SJSA1 (cell line): ENCODE measurements at regions not wholly inside any gene's neighbourhood (a gene's known extent, or its start where the extent isn't known, plus 50 kb on each side); places are given as distances from the start of the nearest gene placed in this dataset.

Experiments
- DNase-seq, 2 experiments: peaks; one replicate each; pipeline ENCODE4 v3.0.0-alpha.2; 2015 to 2020; ENCODE audit warnings: low spot score in 2 of 2, low read depth in 1 of 2
- H3K27ac ChIP-seq: fragments of 250-450 bp; sonication (Bioruptor Pico); 2 replicates; pipeline ENCODE4 v1.5.1; 2020; ENCODE audit warnings: mild to moderate bottlenecking, moderate library complexity
- H3K27me3 ChIP-seq: fragments of 250-450 bp; sonication (Bioruptor Pico); replicated peaks from 2 replicates; pipeline ENCODE4 v1.5.1; 2020; ENCODE audit warnings: mild to moderate bottlenecking, moderate library complexity
- H3K36me3 ChIP-seq: fragments of 250-450 bp; sonication (Bioruptor Pico); 2 replicates; pipeline ENCODE4 v1.5.1; 2020; ENCODE audit warnings: mild to moderate bottlenecking
- H3K4me1 ChIP-seq: fragments of 250-450 bp; sonication (Bioruptor Pico); replicated peaks from 2 replicates; pipeline ENCODE4 v1.6.1; 2021; ENCODE audit warnings: mild to moderate bottlenecking
- H3K4me3 ChIP-seq: fragments of 250-450 bp; sonication (Bioruptor Pico); 2 replicates; pipeline ENCODE4 v1.5.1; 2020; ENCODE audit warnings: mild to moderate bottlenecking
- H3K9me3 ChIP-seq: fragments of 250-450 bp; sonication (Bioruptor Pico); replicated peaks from 2 replicates; pipeline ENCODE4 v1.5.1; 2020; ENCODE audit warnings: mild to moderate bottlenecking

DNA sequence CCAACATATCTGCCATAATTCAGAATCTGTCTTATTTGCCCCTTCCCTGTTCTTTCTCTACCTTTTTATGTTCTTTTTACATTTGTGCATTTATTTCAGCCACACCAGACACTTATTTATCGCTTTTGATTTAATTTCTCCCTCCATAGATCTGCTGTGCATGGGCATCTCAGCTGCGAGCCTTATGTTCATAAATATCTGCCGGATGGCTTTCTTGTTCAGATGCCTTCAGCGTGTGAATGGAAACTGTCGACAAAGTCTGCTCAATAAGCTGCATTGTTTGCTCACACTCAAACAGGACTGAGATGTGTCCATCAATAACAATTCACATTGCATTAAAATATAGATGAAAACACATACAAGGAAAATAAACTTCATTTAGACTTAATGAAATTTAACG, 374.6 kb upstream of the FAT3 start:
- Histone ChIP-seq H3K27ac (no peak overlapping the region), H3K27me3 (no peaks in the 10 kb centered on the region), H3K9me3 (no peaks in the 10 kb centered on the region), H3K4me1 (no peaks in the 10 kb centered on the region), H3K36me3 (no peaks in the 10 kb centered on the region), H3K4me3 (no peak overlapping the region)
- DNase-seq, result no peak

DNA sequence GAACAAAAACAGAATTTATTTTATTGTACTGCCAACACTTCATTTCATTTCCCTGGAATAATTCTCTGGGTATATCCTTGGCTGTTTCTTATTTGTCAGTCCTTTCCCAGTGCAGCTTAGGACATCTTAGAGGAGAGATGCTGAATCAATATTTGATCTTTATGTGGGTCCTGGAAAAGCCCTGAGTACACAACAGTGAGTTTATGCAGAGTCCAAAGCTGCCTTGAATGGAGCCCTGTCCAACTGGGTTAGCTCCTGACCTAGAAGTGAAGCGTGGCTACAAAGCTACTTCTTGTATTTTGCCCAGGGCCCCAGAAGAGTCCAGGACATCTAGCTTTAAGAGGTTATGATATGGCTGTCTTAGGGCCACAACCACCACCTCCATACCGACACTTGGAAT, 378.0 kb upstream of the FAT3 start:
- no peak for DNase-seq
- no peak overlapping the region for H3K27ac ChIP-seq
- no peaks in the 10 kb centered on the region for H3K9me3 ChIP-seq
- no peaks in the 10 kb centered on the region for H3K4me1 ChIP-seq
- no peaks in the 10 kb centered on the region for H3K27me3 ChIP-seq
- no peak overlapping the region for H3K4me3 ChIP-seq
- H3K36me3 ChIP-seq, result no peaks in the 10 kb centered on the region

DNA sequence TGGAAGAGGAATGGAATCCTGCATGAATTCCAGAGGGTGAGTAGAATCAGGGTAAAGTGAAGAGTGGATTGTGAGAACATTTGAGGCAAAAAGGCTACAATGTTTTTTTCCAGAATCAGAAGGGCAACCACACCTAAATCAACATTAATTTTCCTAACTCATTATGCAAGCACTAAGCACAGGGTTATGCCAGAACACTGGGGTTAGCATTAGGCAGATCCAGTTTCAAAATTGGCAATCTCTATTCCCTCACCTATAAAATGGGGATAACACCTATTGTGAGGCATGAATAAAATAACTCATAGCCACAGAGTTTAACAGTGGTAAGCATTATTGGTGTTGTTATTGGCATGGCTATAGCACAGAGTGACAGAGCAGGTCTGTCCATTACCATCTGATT, 378.6 kb upstream of the FAT3 start:
- DNase-seq, result no peak
- Histone ChIP-seq H3K4me1 (no peaks in the 10 kb centered on the region), H3K4me3 (no peak overlapping the region), H3K36me3 (no peaks in the 10 kb centered on the region), H3K27ac (no peak overlapping the region), H3K9me3 (no peaks in the 10 kb centered on the region), H3K27me3 (no peaks in the 10 kb centered on the region)

DNA sequence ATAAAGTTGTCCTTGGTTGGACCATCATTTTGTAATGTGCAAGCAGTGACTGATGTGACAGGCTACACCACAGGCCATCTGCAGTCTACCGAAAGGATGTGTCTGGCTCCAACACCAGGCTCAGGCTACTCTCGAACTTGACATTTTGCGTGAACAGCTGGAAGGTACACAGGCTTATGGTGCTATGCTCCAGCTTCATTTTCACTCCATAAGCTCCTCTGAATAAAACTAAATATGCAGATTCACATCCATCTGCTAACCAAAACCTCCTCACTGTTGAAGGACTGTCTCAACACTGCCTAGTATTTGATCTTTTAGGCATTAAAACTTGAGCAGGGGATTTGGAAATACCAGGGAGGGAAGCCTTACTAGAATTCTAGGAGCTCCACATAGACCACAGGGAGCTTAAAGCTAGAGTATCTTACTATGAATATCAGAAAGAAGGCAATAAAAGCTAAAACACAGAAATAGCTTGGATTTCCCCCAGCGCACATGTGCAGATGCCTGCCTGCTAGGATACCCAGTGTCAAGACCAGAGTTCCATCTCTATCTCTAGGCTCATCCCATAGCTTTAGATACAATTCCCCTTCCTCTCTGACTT, 383.9 kb upstream of the FAT3 start:
- no peak overlapping the region for H3K4me3 ChIP-seq
- H3K36me3 ChIP-seq, result no peaks in the 10 kb centered on the region
- no peaks in the 10 kb centered on the region for H3K27me3 ChIP-seq
- no peaks in the 10 kb centered on the region for H3K9me3 ChIP-seq
- no peak overlapping the region for H3K27ac ChIP-seq
- H3K4me1 ChIP-seq, result no peaks in the 10 kb centered on the region
- no peak for DNase-seq

- H3K27me3 ChIP-seq, result no peaks in the 10 kb centered on the region
- no peaks in the 10 kb centered on the region for H3K9me3 ChIP-seq
- H3K36me3 ChIP-seq, result no peaks in the 10 kb centered on the region
- DNase-seq, result no peak
- no peak overlapping the region for H3K27ac ChIP-seq
- H3K4me3 ChIP-seq, result no peak overlapping the region
- no peaks in the 10 kb centered on the region for H3K4me1 ChIP-seq
Measured at GRCh38 chr11:91837411-91838330, 386.9 kb upstream of the FAT3 start.

GRCh38 chr11:91835051-91835560, 389.5 kb upstream of the FAT3 start:
- Histone ChIP-seq H3K4me3 (no peak overlapping the region), H3K27me3 (no peaks in the 10 kb centered on the region), H3K4me1 (no peaks in the 10 kb centered on the region), H3K27ac (no peak overlapping the region), H3K36me3 (no peaks in the 10 kb centered on the region), H3K9me3 (no peaks in the 10 kb centered on the region)
- no peak for DNase-seq

DNA sequence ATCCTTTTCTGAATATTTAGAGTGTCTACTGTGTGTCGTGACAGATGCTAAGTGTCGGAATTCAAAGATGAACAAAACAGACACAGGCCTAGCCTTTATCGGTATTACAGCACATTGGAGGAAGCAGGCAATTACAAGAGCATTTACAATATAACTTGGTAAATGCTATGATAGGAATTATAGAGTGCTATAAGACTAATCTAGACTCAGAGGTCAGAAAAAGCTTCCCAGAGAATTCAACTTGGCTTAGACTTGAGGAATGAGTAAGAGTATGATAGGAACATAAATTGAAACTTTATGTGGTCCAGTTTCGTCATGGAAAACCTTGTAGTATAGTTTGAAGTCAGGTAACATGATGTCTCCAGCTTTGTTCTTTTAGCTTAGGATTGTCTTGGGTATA, 395.7 kb upstream of the FAT3 start:
- no peaks in the 10 kb centered on the region for H3K4me1 ChIP-seq

GRCh38 chr11:91825777-91826176, 398.8 kb upstream of the FAT3 start:
- no peaks in the 10 kb centered on the region for H3K9me3 ChIP-seq
- no peak overlapping the region for H3K27ac ChIP-seq
- DNase-seq, result no peak
- H3K4me1 ChIP-seq, result no peaks in the 10 kb centered on the region
- no peak overlapping the region for H3K4me3 ChIP-seq
- H3K27me3 ChIP-seq, result no peaks in the 10 kb centered on the region
- H3K36me3 ChIP-seq, result no peaks in the 10 kb centered on the region

More for the DNA sequence above, 395.7 kb upstream of the FAT3 start:
- H3K9me3 ChIP-seq, result no peaks in the 10 kb centered on the region
- H3K27me3 ChIP-seq, result no peaks in the 10 kb centered on the region
- no peaks in the 10 kb centered on the region for H3K36me3 ChIP-seq
- H3K4me3 ChIP-seq, result no peak overlapping the region
- H3K27ac ChIP-seq, result no peak overlapping the region
- no peak for DNase-seq

DNA sequence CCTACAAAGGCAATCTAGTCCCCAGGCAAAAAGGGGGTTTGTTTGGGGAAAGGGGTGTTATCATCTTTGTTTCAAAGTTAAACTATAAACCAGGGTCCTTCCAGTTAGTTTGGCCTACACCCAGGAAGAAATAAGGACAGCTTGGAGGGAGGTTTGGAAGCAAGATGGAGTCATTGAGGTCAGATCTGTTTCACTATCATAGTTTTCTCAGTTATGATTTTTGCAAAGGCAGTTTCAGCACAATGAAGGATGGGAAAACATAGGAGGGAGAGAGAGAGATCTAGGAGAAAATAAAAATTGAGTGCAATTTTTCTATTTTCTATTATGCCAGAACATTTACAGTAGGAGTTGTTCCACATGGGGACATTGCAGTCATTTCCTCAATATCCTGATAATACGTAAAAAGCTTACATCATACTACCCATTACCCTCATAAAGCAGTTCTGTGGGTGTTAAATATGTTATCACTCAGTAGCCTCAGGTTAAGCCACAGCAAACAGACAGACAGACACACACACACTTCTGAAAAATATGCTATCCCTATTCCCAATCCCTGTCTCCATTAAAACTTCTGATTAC, 401.3 kb upstream of the FAT3 start:
- no peak for DNase-seq
- Histone ChIP-seq H3K4me1 (no peaks in the 10 kb centered on the region), H3K36me3 (no peaks in the 10 kb centered on the region), H3K27ac (no peak overlapping the region), H3K4me3 (no peak overlapping the region), H3K27me3 (no peaks in the 10 kb centered on the region), H3K9me3 (no peaks in the 10 kb centered on the region)

GRCh38 chr11:91822805-91823204, 401.8 kb upstream of the FAT3 start:
- H3K9me3 ChIP-seq, result no peaks in the 10 kb centered on the region
- no peak overlapping the region for H3K4me3 ChIP-seq
- no peaks in the 10 kb centered on the region for H3K27me3 ChIP-seq
- no peak overlapping the region for H3K27ac ChIP-seq
- DNase-seq, result no peak
- no peaks in the 10 kb centered on the region for H3K36me3 ChIP-seq
- H3K4me1 ChIP-seq, result no peaks in the 10 kb centered on the region

DNA sequence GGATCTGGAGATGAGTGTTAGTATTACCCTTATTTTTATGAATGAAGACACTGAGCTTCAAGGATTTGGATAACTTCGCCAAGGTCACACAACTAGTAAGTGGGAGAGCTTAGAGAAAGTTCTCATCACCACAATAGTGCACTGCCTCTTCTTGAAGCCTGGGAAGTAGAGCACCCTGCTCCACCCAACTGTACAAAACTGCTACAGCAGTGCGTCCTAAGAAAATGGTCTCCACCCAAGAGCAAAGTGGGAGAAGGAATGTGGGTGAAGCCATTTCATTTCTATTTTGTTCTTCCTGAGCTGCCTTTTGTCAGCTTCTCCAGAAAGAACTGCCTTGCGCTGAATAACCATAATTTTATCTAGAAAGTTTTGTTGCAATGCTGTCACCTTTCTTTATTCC, 403.9 kb upstream of the FAT3 start:
- H3K27me3 ChIP-seq, result no peaks in the 10 kb centered on the region
- H3K4me1 ChIP-seq, result no peaks in the 10 kb centered on the region
- DNase-seq, result no peak
- H3K36me3 ChIP-seq, result no peaks in the 10 kb centered on the region
- no peaks in the 10 kb centered on the region for H3K9me3 ChIP-seq
- H3K27ac ChIP-seq, result no peak overlapping the region
- H3K4me3 ChIP-seq, result no peak overlapping the region

DNA sequence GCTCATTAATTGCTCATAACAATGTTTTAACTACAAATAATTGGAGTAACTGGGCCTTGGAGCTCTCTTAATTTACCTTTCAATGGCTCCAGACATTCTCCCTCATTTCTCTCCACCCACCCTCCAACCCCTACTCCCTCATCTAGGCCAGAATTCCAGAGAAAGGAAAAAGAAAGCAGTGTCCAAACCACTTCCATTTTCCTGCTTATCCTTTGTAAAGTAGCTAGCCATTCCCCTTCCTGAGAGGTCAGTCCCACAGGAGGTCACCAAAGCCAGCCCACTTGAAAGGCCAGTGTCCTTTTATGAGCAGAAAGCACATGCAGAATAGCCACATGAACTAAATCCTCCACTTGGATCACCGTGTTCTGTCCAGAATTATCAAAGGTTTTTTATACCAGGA, 404.8 kb upstream of the FAT3 start:
- no peak for DNase-seq
- no peaks in the 10 kb centered on the region for H3K4me1 ChIP-seq
- H3K36me3 ChIP-seq, result no peaks in the 10 kb centered on the region
- H3K9me3 ChIP-seq, result no peaks in the 10 kb centered on the region
- no peaks in the 10 kb centered on the region for H3K27me3 ChIP-seq
- H3K27ac ChIP-seq, result no peak overlapping the region
- no peak overlapping the region for H3K4me3 ChIP-seq

DNA sequence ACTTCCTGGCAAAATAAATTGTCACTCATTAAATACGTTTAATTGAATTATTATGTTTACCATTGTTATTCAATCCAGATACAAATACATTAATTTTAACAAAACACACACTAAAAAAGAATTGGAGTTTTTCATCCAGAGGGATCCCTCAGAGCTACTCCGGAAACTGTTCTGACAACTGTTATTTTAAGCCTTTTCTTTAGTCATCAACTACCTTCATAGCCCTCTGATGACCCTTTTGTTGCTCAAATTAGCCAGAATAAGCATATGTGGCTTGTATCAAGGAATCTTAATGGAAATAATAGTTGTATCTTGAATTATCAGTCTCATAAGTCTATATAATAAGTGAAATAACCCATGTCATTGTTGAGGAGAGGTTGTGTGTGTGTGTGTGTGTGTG, 405.4 kb upstream of the FAT3 start:
- H3K36me3 ChIP-seq, result no peaks in the 10 kb centered on the region
- no peak overlapping the region for H3K4me3 ChIP-seq
- H3K9me3 ChIP-seq, result no peaks in the 10 kb centered on the region
- DNase-seq, result no peak
- no peak overlapping the region for H3K27ac ChIP-seq
- H3K27me3 ChIP-seq, result no peaks in the 10 kb centered on the region
- no peaks in the 10 kb centered on the region for H3K4me1 ChIP-seq

- H3K27ac ChIP-seq, result no peak overlapping the region
- H3K4me3 ChIP-seq, result no peak overlapping the region
- H3K4me1 ChIP-seq, result no peaks in the 10 kb centered on the region
- DNase-seq, result no peak
- no peaks in the 10 kb centered on the region for H3K36me3 ChIP-seq
- H3K27me3 ChIP-seq, result no peaks in the 10 kb centered on the region
- H3K9me3 ChIP-seq, result no peaks in the 10 kb centered on the region
Measured at GRCh38 chr11:91817996-91818395, 406.6 kb upstream of the FAT3 start.
